ENCODE measurements at regions not wholly inside any gene's neighbourhood (a gene's known extent, or its start where the extent isn't known, plus 50 kb on each side); places are given as distances from the start of the nearest gene placed in this dataset.

DNA sequence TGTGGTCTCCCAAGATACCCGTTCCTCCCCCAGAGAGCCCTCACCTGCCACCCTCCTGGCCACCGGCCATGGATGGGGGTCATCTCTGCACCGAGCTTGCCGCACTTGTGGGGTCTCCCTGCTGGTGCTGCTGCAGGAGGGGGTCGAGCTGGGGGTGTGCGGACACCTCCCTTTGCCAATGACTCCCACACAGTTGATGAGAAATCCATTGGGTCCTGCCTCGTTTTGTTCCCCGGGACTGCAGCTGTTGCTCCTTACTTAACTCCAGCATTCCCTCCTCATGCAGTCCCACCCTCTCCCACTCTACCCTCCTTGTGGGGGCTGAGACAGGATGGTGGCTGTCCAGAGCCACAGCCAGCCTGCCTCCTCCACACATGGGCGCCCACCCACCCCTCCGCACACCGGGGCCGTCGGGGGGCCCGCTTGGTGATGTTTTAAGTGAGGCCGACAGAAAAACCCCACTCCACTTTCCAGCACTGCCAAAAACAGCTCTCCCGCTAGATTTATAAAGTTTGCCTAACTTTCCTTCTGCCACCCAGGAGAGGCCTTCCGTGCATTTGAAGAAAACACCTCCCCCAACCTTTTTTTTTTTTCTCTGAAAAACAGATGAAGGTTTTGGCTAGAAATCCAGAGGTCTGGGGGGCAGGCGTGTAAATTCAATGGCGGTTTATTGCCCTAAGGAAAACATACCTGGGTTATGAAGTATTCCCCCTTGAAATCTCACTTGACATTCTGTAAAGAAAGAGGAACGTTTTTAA, 53.5 kb upstream of the APCDD1L start:
- TF ChIP-seq, protein P1, sequence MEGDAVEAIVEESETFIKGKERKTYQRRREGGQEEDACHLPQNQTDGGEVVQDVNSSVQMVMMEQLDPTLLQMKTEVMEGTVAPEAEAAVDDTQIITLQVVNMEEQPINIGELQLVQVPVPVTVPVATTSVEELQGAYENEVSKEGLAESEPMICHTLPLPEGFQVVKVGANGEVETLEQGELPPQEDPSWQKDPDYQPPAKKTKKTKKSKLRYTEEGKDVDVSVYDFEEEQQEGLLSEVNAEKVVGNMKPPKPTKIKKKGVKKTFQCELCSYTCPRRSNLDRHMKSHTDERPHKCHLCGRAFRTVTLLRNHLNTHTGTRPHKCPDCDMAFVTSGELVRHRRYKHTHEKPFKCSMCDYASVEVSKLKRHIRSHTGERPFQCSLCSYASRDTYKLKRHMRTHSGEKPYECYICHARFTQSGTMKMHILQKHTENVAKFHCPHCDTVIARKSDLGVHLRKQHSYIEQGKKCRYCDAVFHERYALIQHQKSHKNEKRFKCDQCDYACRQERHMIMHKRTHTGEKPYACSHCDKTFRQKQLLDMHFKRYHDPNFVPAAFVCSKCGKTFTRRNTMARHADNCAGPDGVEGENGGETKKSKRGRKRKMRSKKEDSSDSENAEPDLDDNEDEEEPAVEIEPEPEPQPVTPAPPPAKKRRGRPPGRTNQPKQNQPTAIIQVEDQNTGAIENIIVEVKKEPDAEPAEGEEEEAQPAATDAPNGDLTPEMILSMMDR (IDR thresholded peaks at IDR 0.05): no peak
- TF ChIP-seq POLR2AphosphoS5 (IDR thresholded peaks at IDR 0.05): no peak
